Astrocyte (in vitro differentiated cells and primary cell): ENCODE measurements at regions not wholly inside any gene's neighbourhood (a gene's known extent, or its start where the extent isn't known, plus 50 kb on each side); places are given as distances from the start of the nearest gene placed in this dataset.

Experiments
- DNase-seq: peaks from one replicate; pipeline ENCODE4 v3.0.0-alpha.2; 2010; ENCODE audit warnings: low read depth
- FAIRE-seq: peaks from 2 replicates; lab custom pipeline; 2011; peaks lifted over from hg19 to GRCh38; lab: Jason Lieb, UNC
- H2AFZ ChIP-seq: 2 replicates; pipeline ENCODE4 v1.6.0; 2012; ENCODE audit warnings: low read depth, low read length, inconsistent platforms
- H3K27ac ChIP-seq: 2 replicates; pipeline ENCODE4 v1.5.1; 2011; ENCODE audit warnings: low read depth, low read length, inconsistent platforms
- H3K27me3 ChIP-seq: 2 replicates; pipeline ENCODE4 v1.6.0; 2011; ENCODE audit warnings: low read length, inconsistent platforms; ENCODE audit not compliant: insufficient read depth
- H3K36me3 ChIP-seq: 2 replicates; pipeline ENCODE4 v1.5.1; 2011; ENCODE audit warnings: low read length, inconsistent platforms; ENCODE audit not compliant: insufficient read depth
- H3K4me1 ChIP-seq: 2 replicates; pipeline ENCODE4 v1.5.1; 2011; ENCODE audit warnings: low read length, inconsistent platforms; ENCODE audit not compliant: insufficient read depth
- H3K4me2 ChIP-seq: 2 replicates; pipeline ENCODE4 v1.6.0; 2012; ENCODE audit warnings: low read length, inconsistent platforms
- H3K4me3 ChIP-seq: 2 replicates; pipeline ENCODE4 v1.5.1; 2011; ENCODE audit warnings: low read depth, mild to moderate bottlenecking, low read length, inconsistent platforms; ENCODE audit not compliant: insufficient read depth
- H3K79me2 ChIP-seq: 2 replicates; pipeline ENCODE4 v1.6.0; 2012; ENCODE audit warnings: mild to moderate bottlenecking, low read length, inconsistent platforms; ENCODE audit not compliant: insufficient read depth
- H3K9ac ChIP-seq: 2 replicates; pipeline ENCODE4 v1.6.0; 2012; ENCODE audit warnings: mild to moderate bottlenecking, low read length, inconsistent platforms
- H3K9me3 ChIP-seq: 2 replicates; pipeline ENCODE4 v1.5.1; 2012; ENCODE audit warnings: low read depth, mild to moderate bottlenecking, low read length, inconsistent platforms; ENCODE audit not compliant: insufficient read depth
- H4K20me1 ChIP-seq: 2 replicates; pipeline ENCODE4 v1.6.0; 2012; ENCODE audit warnings: low read length, inconsistent platforms; ENCODE audit not compliant: insufficient read depth
- H3K27ac Mint-ChIP-seq: one replicate; pipeline ENCODE4 v1.8.0; 2021; ENCODE audit warnings: mild to moderate bottlenecking, mixed read lengths; ENCODE audit not compliant: unreplicated experiment
- H3K27me3 Mint-ChIP-seq: one replicate; pipeline ENCODE4 v1.8.0; 2021; ENCODE audit warnings: low read depth, mixed read lengths; ENCODE audit not compliant: unreplicated experiment
- H3K36me3 Mint-ChIP-seq: one replicate; pipeline ENCODE4 v1.8.0; 2021; ENCODE audit warnings: low read depth, mixed read lengths; ENCODE audit not compliant: unreplicated experiment
- H3K4me1 Mint-ChIP-seq: one replicate; pipeline ENCODE4 v1.8.0; 2021; ENCODE audit warnings: low read depth, mixed read lengths; ENCODE audit not compliant: unreplicated experiment
- H3K4me3 Mint-ChIP-seq: one replicate; pipeline ENCODE4 v1.8.0; 2021; ENCODE audit warnings: mild to moderate bottlenecking, moderate library complexity, mixed read lengths; ENCODE audit not compliant: unreplicated experiment
- H3K9me3 Mint-ChIP-seq: one replicate; pipeline ENCODE4 v1.8.0; 2021; ENCODE audit warnings: mild to moderate bottlenecking, mixed read lengths; ENCODE audit not compliant: unreplicated experiment
- CTCF ChIP-seq: IDR thresholded peaks from 2 replicates; pipeline ENCODE4 v1.5.1; 2011; ENCODE audit warnings: low read depth, mild to moderate bottlenecking, inconsistent platforms, low read length, moderate library complexity; ENCODE audit not compliant: insufficient read depth
- EZH2 ChIP-seq: IDR thresholded peaks from 2 replicates; pipeline ENCODE4 v1.6.1; 2012; ENCODE audit warnings: mild to moderate bottlenecking, low read length, inconsistent platforms; ENCODE audit not compliant: insufficient read depth

DNA sequence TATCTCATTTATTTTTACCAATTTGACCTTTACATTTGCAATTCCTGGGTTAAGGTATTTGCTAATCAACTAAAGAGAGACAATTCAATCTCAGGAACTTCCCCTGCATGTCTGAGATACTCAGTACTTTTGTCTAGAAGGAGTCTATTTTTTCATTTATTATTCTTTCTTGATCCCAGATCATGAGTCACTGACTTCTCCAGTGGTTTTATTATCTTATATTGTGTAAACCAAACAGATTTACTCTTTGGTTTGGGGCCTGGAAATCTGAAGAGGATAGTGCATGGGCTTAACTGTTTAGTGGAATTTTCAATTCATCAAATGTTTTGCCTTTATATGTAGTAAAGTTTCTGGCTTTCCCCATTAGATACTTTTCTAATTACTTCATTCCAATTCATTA, 185.4 kb downstream of the ALG10B start:
- Histone ChIP-seq H3K4me1 (no peaks in the 10 kb centered on the region), H2AFZ (no peak overlapping the region), H3K79me2 (no peaks in the 10 kb centered on the region), H3K9ac (no peak overlapping the region), H3K4me2 (no peak overlapping the region), H3K36me3 (no peaks in the 10 kb centered on the region), H4K20me1 (no peaks in the 10 kb centered on the region), H3K4me3 (no peak overlapping the region), H3K27me3 (no peaks in the 10 kb centered on the region), H3K27ac (no peak overlapping the region), H3K9me3 (no peaks in the 10 kb centered on the region)
- TF ChIP-seq CTCF (no peak), EZH2 (no peak)
- Mint-ChIP-seq H3K27ac (no peak overlapping the region), H3K27me3 (no peaks in the 10 kb centered on the region), H3K4me3 (no peak overlapping the region), H3K36me3 (no peaks in the 10 kb centered on the region), H3K4me1 (no peaks in the 10 kb centered on the region), H3K9me3 (peaks cover 10% of the 10 kb centered on the region)
- DNase-seq (no peak), FAIRE-seq (no peak)

DNA sequence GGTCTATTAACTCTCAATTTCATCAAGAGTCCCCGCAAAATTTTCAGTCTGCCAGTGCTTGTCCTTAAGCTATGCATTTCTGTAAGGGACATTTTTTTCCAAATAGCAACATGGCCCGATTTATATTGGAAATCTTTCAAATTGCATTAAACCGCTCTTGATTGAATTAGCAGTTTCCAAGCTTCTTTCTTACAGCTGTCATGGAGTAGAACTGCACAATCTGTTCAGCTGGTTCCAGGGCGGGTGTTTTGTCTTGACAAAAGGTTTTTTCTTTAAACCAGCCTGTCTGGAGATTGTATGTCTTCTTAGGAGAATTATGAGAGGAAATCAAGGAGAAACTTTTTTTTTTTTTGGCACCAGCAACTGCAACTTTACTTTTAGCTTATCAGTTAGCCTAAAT, 185.8 kb downstream of the ALG10B start:
- H3K27ac Mint-ChIP-seq: no peak overlapping the region
- no peak overlapping the region for H3K9ac ChIP-seq
- H3K4me3 ChIP-seq: no peak overlapping the region
- no peaks in the 10 kb centered on the region for H3K36me3 Mint-ChIP-seq
- FAIRE-seq (no peak), DNase-seq (no peak)
- no peak overlapping the region for H3K27ac ChIP-seq
- no peaks in the 10 kb centered on the region for H3K9me3 ChIP-seq
- H4K20me1 ChIP-seq: no peaks in the 10 kb centered on the region
- H3K4me1 Mint-ChIP-seq: no peaks in the 10 kb centered on the region
- peaks cover 8% of the 10 kb centered on the region for H3K9me3 Mint-ChIP-seq
- no peaks in the 10 kb centered on the region for H3K4me1 ChIP-seq
- H3K27me3 ChIP-seq: no peaks in the 10 kb centered on the region
- H3K4me3 Mint-ChIP-seq: no peak overlapping the region
- H2AFZ ChIP-seq: no peak overlapping the region
- H3K79me2 ChIP-seq: no peaks in the 10 kb centered on the region
- no peak overlapping the region for H3K4me2 ChIP-seq
- TF ChIP-seq EZH2 (no peak), CTCF (no peak)
- H3K27me3 Mint-ChIP-seq: no peaks in the 10 kb centered on the region
- no peaks in the 10 kb centered on the region for H3K36me3 ChIP-seq

DNA sequence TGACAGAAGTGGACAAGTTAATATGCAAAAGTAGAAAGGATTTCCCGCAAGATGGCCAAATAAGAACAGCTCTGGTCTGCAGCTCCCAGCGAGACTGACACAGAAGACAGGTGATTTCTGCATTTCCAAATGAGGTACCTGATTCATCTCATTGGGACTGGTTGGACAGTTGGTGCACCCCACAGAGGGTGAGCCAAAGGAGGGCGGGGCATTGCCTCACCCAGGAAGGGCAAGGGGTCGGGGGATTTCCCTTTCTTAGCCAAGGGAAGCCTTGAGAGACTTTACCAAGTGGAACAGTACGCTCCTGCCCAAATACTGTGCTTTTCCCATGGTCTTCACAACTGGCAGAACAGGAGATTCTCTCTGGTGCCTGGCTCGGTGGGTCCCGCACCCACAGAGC, 191.3 kb downstream of the ALG10B start:
- Histone ChIP-seq H3K9me3 (peaks cover 2% of the 10 kb centered on the region), H3K4me1 (no peaks in the 10 kb centered on the region), H3K9ac (no peak overlapping the region), H3K4me2 (no peak overlapping the region), H3K36me3 (no peaks in the 10 kb centered on the region), H3K27me3 (no peaks in the 10 kb centered on the region), H4K20me1 (no peaks in the 10 kb centered on the region), H3K4me3 (no peak overlapping the region), H2AFZ (no peak overlapping the region), H3K79me2 (no peaks in the 10 kb centered on the region), H3K27ac (no peak overlapping the region)
- H3K4me3 Mint-ChIP-seq: no peak overlapping the region
- H3K9me3 Mint-ChIP-seq: no peaks in the 10 kb centered on the region
- no peak for FAIRE-seq
- no peaks in the 10 kb centered on the region for H3K27me3 Mint-ChIP-seq
- H3K36me3 Mint-ChIP-seq: no peaks in the 10 kb centered on the region
- DNase-seq: no peak
- no peaks in the 10 kb centered on the region for H3K4me1 Mint-ChIP-seq
- H3K27ac Mint-ChIP-seq: no peak overlapping the region
- TF ChIP-seq EZH2 (no peak), CTCF (no peak)
